ENCODE measurements at regions not wholly inside any gene's neighbourhood (a gene's known extent, or its start where the extent isn't known, plus 50 kb on each side); places are given as distances from the start of the nearest gene placed in this dataset.

DNA sequence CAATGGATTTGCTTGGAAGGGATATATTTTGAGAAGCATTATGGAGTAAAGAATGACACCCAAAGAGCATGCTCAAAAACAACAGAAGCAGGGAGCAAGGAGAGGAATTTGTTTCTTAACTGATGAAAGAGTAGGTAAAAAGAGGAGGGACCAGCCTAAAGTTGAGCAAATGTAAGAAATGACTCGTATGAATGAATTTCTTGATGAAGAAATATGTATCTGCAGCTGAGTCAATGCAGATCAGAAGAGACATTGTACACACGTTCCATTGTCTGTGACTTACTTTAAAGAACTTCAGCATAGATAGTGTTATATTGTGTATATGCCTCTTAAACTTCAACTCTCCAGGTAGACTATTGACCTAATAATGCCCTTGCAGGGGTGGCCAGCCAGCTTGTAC lies 112.7 kb upstream of the NREP start:
- DNase-seq (ENCODE audit: low read depth) = no peak

DNA sequence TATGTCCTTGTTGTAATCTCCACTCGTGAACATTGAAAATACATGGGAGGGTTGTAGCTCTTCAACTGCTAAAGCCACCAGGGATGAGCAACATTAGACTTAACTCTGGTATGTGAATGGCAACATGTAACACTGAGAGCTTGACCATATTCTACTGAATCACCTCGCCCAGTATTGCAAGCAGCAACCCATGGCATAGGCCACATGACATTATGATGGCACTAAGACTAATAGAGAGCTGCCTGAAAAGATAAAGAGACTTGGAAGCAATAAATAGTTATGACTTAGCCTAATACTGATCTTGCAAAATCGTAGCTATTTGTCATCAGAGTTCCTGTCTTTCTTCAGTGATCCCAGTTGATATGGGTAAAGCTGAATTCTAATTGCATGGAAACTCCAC lies 108.4 kb upstream of the NREP start:
- no peak for DNase-seq (ENCODE audit: low read depth)

DNA sequence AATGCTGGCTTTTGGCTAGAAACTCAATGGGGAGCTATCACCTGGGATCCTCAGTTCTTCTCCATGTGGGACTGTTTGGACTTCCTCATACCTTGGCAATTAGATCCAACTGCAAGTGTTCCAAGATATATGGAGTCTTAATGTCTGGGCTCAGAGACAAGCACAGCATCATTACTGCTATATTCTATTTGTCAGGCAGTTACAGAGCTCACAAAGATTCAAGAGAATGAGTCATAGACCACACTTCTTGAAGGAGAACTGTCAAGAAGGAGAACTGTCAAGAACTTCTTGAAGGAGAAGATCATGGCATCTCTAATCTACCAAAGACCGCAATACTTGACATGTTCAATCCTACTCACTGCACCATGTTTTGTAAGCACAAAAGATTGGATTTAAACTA lies 106.8 kb upstream of the NREP start:
- DNase-seq (ENCODE audit: low read depth) = no peak

DNA sequence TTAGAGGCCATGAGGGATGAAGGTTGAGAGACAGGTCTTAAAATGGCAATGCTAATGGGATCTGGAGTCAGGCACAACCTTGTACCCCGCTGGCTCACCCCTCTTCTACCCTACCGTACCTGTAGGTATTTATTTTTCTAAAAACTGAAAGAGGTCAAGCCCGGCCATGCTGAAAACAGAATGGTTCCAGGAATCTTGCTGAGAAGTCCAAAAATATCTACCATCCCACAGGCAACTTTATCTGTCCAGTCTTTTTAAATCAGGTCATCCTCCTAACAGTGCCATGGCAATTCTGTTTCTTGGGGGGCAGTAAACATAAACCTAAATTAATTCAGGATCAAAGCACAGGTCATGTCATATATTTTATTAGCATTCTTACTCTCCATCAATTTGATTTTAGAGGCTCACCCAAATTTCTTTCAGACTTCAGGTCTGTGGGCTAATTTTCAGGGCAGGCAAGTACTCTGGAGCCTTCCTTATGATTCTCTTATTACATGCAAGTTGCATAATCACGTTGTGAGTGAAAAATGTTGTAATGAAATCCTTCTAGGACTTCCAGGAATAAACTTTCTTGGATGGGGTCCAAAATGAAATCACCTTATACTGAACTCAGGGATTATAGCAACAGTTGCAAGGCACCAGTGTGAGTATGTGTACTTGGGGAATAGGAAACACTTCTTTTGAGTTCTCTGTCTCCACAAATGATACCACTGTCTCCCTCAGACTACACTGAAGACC lies 102.7 kb upstream of the NREP start:
- DNase-seq (ENCODE audit: low read depth) = no peak

DNA sequence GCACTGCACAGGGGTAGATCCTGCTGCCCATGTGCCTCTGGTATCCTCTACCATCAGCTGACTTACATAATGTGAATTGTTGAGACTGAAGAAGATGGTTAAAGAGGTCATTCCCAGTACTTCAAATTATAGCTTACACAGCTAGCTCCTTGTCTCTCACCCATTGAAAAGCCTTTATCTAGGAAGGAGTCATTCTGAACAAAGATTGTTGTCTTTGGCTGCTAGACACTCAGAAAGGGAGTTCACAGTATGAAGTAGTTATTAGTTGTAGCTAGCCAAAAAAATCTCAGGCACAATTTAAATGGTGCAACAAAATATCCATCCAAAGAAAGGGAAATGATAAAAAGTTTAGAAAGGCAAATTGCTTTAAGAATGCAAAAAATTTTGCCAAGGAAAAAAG lies 102.0 kb upstream of the NREP start:
- DNase-seq (ENCODE audit: low read depth) = peak; percentile 15

DNA sequence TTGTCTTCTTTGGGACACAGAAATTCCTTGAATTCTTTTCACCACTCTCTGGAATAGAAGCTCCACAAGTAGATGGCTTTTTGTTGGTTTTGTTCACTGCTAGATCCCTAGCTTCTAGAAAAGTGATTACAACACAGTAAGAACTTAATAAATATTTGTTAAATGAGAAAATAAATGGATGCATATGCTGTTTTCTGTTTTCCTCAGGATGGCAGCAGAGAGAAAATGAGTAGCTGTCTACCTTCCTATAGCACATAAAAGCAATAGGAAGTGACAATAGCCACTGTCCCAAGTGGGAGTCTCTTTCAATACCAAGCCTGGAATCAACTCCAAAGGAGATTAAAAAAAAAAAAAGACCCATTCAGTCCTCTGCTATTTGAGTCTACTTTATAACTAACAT lies 100.6 kb upstream of the NREP start:
- no peak for DNase-seq (ENCODE audit: low read depth)

DNA sequence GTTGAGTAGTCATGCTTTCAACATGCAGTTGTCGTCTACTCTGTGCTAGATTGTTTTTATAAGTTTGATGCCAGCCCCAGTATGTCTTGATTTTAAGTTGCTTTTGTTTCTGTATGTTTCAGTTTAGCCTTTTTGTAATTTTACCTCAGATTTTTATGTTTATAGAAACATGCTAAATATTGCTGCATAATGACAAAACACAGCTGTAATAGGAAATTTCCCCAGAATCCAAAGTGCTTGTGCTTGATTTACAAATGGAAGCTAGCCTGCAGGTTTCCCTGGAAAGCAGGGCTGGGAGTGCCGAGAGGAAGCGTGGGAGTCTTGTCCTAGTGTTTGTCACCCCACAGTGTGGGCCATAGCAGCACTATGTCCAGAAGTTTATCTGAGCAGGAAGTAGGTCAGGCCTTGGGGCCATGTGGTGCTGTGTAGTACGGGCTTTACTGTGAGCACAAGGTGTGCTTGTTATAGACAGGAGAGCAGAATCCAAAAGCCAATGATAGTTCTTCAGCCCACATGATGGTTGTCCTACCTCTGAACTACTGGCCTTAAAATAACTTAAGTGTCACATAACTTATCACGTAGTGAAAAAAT lies 100.0 kb upstream of the NREP start:
- no peak for DNase-seq (ENCODE audit: low read depth)

DNA sequence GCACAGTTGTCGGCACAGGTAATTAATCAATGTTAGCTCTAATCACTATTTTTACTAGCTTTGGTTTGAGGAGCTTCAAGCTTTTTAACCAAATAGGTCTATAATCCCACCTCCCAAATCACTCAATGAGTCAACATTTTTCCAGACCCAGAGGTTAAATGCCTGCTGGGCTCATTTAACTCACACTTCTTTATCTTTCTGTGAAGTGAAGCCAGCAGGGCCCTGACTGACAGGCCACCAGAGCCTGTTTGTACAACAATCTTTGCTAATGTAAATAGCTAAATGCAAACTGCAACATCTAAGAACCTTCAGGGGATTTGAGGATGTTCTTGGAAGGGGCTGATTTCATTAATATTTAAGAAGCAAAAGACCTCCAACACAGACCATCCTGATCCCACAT lies 98.4 kb upstream of the NREP start:
- DNase-seq (ENCODE audit: low read depth) = no peak

DNA sequence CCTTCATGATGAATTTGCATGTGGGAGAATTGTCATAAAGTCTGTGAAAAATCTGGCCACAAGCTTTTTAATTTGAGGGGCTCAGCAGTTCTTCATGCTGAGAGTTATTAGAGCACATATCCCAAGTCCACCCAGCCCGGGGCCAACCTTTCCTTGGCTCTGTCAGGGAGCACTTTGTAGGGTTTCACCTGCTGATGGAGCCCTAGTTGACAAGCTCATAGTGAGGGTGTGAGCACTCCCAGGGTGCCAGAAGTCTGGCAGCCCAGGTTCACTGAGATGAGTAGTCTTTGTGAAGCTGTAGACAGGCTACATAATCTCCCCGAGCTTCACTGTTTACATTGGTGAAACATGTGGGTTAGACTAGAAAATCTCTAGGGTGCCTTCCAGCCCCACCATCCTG lies 97.2 kb upstream of the NREP start:
- no peak for DNase-seq (ENCODE audit: low read depth)

DNA sequence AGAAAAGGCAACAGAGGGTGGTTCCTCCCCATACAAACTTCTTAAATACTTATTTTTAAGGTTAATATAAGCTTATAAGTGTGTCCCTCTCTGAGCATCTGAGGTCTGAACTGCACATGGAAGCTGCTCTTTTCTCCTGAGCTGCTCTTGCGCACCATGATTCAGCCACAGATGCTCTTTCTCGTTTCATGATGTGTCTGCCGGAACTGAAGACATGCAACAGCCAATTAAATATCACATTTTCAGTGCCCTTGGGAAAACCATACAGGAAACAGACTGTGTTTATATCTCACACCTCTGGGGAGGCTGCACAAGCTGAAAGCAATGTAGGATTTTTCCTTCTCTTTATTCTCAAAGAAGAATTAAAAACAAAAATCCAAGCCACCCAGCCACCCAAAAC lies 96.8 kb upstream of the NREP start:
- no peak for DNase-seq (ENCODE audit: low read depth)

DNA sequence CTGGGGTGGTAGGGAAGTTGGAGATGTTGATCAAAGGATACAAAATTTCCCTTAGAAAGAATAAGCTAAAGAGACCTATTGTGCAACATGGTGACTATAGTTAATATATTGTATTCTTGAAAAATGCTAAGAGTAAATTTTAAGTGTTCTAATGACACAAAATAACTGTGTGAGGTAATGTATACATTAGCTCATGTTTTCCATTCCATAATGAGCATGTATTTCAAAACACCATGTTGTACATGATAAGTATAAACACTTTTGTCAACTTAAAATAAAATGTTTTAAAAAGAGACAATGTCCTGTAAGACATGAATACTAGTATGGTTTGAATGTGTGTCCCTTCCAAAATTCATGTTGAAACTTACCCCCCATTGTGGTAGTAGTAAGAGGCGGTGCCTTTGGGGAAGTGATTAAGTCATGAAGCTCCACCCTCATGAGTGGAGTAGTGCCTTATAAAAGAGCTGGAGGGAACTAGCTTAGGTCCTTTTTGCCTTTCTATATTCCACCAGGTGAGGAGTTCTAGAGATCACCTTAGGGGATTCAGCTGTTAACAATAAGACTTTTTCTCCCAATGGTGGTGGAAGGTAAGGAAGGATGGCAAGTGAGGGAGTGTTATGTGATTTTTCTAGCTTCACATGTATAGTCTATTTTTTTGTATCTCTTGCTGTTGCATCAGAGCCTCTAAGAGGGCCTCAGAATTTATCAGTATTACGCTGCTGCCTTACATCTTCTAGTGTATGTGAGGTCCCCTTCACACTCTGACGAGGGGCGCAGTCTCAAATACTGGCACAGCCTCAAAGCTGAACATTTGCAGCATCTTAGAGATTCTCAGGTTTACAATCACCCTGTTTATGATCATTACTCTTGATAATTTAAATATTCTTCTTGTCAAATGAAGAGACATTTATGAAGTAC lies 94.9 kb upstream of the NREP start:
- DNase-seq (ENCODE audit: low read depth) = no peak

DNA sequence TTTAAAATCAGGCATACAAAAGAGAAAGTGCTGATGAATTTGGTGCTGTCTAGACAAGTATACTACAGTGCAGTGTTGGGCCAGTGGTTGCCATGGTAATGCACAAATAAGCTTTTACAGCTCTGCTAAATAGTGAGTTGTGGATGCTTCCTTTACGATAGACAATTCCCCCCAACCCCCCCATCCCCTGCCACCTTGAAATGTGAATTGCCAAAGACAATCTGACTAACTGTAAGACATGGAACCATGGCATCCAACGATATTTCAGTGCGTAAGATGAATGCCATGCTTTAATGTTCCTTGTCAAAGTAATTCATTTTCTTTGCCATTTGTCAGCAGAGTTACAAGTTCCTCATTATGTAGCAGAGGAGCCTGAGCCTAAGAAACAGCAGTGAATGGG lies 91.5 kb upstream of the NREP start:
- DNase-seq (ENCODE audit: low read depth) = no peak

DNA sequence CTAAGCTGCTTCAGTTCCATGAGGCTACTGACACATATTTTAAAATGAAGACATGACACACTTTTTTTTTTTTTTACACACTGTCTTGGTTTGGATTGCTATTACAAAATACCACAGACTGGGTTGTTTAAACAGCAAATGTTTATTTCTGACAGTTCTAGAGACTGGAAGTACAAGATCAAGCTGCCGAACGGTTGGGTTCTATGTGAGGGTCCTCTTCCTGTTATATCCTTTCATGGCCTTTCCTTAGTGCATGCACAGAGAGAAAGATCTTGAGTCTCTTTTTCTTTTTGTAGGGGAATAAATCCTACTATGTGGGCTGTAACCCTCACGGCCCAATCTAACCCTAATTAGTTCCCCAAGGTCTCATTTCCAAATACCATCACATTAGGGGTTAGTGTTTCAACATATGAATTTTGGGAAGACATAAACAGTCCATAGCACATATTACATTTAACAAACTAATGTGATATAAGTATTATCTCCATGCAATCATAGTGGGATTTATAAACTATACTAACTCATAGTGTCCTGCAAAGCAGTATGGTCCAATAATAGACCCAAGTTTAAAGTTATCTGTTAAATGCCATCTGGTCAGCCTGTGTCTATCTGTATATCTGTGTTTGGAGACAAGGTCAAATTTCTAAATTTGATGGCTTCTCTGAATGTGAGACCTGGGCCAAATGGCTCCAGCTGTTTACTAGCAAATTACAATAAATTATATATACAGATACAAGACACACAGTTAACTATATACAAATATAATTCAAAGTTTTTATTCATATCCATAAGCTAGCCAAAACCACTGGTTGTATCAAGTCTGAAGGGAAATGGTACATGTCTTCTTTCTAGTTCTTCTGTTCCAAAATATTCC lies 90.3 kb upstream of the NREP start:
- DNase-seq (ENCODE audit: low read depth) = no peak

DNA sequence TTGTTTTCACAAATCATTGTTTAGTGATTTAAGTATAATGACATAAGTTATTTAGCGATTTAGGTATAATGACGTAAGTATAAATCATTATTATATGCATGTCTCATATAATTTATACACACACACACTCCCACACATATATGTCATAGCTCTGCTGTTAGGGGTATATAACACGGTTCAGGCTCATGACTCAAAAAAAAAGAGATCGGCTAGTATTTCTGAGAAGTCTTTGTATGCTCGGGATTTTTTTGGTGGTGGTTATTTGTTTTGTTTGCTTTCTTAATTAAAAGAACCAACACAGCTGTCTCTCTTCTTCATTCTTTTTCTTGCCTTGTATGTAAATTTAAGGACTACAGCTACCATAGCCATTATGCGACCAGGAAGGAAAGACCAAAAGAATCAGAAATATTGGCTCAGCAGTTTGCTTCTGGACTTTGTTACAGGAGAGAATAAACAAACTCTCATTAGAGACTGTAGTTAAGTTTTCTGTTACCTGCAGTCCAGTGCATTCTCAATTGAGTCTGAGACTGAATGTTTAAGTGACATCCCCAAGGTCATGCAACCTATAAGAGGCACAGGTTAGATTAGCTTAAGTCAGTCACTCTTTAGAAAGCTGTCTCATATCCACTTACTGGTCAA lies 83.2 kb upstream of the NREP start:
- DNase-seq (ENCODE audit: low read depth) = no peak

DNA sequence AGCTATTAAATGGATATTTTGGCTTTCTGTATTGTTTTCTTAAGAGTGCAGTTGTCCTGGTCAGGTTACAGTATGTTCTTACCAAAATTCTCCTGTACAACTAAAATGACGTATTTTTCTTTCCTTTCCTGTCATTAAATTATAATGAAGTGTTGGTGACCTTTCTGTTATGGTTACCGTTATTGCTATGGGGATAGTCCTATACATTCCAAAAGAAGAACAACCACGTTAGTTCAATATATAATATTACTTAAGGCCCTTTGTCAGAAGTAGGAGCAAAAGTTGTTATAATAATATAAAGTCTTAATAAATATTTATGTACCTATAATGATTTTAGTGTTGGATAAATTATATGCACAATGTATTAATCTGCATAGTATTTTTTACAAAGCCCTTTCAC lies 82.4 kb upstream of the NREP start:
- no peak for DNase-seq (ENCODE audit: low read depth)

DNA sequence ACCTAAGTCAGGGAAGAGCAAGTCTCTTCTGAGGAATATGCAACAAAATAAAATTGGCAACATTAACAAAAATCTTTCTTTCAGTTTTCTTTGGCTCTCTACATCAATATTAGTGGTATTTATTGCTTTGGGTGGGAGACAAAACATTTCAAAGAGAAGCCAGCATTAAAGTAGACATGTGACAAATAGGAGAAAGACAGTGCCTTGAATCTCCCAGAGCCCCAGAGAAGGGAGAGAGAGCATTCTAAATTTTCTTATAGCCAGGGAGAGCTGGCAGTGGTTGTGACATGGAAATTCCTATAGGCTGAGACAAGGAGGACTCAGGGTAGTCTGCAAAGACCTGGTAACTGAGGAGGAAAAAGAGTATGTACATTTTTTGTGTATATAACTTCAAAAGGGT lies 79.4 kb upstream of the NREP start:
- no peak for DNase-seq (ENCODE audit: low read depth)

DNA sequence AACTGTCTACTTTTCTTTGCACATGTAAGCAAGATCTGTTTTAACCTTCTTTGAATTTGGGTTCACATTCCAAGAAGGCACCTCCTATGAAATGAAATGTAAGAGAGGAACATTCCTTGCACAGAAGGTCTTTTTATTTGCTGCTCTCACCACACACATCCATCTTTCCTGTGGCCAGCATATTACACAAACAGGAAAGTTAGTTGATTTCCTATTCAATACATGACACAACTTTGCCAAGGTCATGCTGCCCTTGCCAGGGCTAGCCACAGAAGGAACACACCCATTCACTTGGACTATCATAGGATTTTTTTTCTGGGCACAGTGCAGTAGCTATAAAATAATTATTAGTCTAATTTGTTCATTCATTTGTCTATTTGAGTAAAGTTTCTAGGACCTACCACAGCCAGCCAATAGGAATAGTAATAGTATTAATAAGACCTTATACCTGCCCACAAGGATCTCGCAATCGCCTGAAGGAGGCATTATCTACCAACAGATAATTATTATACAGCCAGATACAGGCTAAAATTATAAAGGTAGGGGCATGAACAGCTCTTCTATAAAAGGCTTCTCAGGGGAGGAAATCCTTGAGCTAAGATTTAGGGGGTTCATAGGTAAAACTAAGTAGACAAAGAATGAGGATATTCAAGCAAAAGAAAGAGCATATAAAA lies 78.1 kb upstream of the NREP start:
- no peak for DNase-seq (ENCODE audit: low read depth)

DNA sequence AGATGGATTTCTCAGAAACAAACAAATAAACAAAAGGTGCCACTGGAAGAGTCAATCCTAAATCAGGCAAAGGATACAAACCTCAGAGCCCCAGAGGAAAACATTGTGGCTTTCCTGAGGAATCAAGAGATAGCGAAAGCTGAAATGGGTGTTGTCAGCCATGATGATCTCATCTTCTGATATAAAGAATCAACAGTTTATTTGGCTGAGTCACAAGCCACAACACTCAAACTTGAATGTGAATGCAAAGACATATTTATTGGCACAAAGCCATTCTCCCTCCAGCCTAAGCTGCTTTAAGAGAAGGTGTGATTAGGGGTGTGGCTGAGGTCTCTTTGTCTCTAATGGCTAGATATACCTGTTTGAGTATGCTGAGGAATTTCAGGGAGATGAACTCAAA lies 73.3 kb upstream of the NREP start:
- peak; percentile 90 for DNase-seq (ENCODE audit: low read depth)

DNA sequence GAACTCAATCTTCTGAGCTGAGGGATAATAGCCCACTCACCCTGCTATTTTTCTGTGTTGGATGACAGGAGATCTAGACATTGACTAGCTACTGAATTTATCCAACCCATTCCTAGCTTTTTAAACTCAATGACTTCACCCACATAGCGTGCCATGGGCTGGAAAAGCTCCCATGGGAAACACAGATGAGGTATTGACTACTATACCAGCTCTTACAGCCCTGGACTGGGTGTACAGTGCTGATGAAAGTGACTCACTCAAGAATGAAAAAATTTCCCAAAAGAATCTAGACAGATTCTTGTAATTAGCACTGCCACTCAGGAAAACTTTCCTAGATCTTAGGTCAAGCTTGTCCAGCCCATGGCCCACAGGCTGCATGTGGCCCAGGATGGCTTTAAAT lies 72.7 kb upstream of the NREP start:
- peak; percentile 92 for DNase-seq (ENCODE audit: low read depth)

DNA sequence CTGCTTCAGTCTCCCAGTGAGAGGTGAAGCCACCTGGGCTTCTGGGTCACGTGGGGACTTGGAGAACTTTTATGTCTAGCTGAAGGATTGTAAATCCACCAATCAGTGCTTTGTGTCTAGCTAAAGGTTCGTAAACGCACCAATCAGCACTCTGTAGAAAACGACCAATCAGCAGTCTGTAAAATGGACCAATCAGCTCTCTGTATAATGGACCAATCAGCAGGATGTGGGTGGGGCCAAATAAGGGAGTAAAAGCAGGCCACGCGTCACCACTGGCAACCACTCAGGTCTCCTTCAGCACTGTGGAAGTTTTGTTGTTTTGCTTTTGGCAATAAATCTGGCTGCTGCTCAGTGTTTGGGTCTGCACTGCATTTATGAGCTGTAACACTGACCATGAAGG lies 69.1 kb upstream of the NREP start:
- no peak for DNase-seq (ENCODE audit: low read depth)

DNA sequence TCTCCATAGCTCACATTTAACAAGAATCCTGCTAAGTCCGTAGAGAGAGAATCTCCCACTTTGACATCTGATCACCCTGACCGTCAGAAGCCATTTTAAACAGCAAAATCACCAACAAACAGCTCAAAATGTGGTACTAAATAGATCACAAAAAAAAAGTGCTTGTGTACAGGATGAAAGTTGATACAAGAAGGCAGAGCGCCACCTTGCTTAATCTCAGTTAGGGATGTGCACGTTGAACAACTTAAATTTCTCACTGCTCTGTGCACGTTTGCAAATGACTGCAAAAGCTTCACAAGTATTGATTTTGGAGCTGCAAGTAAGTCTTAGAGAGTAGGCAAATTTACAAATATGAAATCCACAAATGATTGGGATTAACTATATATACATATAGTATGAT lies 63.1 kb upstream of the NREP start:
- DNase-seq (ENCODE audit: low read depth) = no peak

Measured in Daoy (cell line).